H1 (cell line): ENCODE measurements at regions not wholly inside any gene's neighbourhood (a gene's known extent, or its start where the extent isn't known, plus 50 kb on each side); places are given as distances from the start of the nearest gene placed in this dataset.

ENCODE experiments used
- CHD1 ChIP-seq: IDR thresholded peaks from 2 replicates; pipeline ENCODE4 v1.6.1; 2012; ENCODE audit warnings: low read depth, low read length, improper control_type of control experiment
- PHF8 ChIP-seq: fragments of 200-600 bp; sonication (generic); conservative IDR thresholded peaks from 2 replicates; pipeline ENCODE4 v1.7.1; 2012; ENCODE audit warnings: low read depth, mild to moderate bottlenecking, inconsistent platforms, low read length, moderate library complexity
- RXRA ChIP-seq: IDR thresholded peaks from 2 replicates; pipeline ENCODE4 v1.6.1; 2011; ENCODE audit warnings: low read depth, mild to moderate bottlenecking, low read length, moderate library complexity; ENCODE audit not compliant: insufficient read depth
- SP4 ChIP-seq: IDR thresholded peaks from 2 replicates; pipeline ENCODE4 v1.6.1; 2012; ENCODE audit warnings: low read length, inconsistent platforms
- TF ChIP-seq, protein P1 (sequence below): fragments of 300-600 bp; sonication (generic); IDR thresholded peaks from 2 replicates; pipeline ENCODE4 v1.7.1; 2012; ENCODE audit warnings: low read length, moderate library complexity, mild to moderate bottlenecking, inconsistent platforms; ENCODE audit not compliant: insufficient replicate concordance

DNA sequence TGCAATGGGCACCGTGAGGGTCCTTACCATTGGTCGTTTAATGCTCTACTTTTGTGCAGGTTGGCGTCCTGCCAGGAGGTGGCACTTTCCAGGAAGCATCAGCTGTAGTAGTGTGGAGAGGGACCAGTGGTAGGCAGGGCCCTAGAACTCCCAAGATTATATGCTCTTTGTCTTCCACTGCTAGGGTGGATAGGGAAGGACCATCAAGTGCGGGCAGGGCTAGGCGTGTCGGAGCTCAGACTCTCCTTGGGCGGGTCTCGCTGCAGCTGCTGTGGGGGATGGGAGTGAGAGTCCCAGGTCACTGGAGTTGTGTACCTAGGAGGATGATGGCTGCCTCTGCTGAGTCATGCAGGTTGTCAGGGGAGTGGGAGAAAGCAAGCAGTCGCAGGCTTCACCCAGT, 134.7 kb downstream of the KLF8 start (continued):
- TF ChIP-seq, protein P1, sequence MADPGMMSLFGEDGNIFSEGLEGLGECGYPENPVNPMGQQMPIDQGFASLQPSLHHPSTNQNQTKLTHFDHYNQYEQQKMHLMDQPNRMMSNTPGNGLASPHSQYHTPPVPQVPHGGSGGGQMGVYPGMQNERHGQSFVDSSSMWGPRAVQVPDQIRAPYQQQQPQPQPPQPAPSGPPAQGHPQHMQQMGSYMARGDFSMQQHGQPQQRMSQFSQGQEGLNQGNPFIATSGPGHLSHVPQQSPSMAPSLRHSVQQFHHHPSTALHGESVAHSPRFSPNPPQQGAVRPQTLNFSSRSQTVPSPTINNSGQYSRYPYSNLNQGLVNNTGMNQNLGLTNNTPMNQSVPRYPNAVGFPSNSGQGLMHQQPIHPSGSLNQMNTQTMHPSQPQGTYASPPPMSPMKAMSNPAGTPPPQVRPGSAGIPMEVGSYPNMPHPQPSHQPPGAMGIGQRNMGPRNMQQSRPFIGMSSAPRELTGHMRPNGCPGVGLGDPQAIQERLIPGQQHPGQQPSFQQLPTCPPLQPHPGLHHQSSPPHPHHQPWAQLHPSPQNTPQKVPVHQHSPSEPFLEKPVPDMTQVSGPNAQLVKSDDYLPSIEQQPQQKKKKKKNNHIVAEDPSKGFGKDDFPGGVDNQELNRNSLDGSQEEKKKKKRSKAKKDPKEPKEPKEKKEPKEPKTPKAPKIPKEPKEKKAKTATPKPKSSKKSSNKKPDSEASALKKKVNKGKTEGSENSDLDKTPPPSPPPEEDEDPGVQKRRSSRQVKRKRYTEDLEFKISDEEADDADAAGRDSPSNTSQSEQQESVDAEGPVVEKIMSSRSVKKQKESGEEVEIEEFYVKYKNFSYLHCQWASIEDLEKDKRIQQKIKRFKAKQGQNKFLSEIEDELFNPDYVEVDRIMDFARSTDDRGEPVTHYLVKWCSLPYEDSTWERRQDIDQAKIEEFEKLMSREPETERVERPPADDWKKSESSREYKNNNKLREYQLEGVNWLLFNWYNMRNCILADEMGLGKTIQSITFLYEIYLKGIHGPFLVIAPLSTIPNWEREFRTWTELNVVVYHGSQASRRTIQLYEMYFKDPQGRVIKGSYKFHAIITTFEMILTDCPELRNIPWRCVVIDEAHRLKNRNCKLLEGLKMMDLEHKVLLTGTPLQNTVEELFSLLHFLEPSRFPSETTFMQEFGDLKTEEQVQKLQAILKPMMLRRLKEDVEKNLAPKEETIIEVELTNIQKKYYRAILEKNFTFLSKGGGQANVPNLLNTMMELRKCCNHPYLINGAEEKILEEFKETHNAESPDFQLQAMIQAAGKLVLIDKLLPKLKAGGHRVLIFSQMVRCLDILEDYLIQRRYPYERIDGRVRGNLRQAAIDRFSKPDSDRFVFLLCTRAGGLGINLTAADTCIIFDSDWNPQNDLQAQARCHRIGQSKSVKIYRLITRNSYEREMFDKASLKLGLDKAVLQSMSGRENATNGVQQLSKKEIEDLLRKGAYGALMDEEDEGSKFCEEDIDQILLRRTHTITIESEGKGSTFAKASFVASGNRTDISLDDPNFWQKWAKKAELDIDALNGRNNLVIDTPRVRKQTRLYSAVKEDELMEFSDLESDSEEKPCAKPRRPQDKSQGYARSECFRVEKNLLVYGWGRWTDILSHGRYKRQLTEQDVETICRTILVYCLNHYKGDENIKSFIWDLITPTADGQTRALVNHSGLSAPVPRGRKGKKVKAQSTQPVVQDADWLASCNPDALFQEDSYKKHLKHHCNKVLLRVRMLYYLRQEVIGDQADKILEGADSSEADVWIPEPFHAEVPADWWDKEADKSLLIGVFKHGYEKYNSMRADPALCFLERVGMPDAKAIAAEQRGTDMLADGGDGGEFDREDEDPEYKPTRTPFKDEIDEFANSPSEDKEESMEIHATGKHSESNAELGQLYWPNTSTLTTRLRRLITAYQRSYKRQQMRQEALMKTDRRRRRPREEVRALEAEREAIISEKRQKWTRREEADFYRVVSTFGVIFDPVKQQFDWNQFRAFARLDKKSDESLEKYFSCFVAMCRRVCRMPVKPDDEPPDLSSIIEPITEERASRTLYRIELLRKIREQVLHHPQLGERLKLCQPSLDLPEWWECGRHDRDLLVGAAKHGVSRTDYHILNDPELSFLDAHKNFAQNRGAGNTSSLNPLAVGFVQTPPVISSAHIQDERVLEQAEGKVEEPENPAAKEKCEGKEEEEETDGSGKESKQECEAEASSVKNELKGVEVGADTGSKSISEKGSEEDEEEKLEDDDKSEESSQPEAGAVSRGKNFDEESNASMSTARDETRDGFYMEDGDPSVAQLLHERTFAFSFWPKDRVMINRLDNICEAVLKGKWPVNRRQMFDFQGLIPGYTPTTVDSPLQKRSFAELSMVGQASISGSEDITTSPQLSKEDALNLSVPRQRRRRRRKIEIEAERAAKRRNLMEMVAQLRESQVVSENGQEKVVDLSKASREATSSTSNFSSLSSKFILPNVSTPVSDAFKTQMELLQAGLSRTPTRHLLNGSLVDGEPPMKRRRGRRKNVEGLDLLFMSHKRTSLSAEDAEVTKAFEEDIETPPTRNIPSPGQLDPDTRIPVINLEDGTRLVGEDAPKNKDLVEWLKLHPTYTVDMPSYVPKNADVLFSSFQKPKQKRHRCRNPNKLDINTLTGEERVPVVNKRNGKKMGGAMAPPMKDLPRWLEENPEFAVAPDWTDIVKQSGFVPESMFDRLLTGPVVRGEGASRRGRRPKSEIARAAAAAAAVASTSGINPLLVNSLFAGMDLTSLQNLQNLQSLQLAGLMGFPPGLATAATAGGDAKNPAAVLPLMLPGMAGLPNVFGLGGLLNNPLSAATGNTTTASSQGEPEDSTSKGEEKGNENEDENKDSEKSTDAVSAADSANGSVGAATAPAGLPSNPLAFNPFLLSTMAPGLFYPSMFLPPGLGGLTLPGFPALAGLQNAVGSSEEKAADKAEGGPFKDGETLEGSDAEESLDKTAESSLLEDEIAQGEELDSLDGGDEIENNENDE, result no peak
- no peak for TF ChIP-seq RXRA
- no peak for TF ChIP-seq SP4
- no peak for TF ChIP-seq PHF8
- no peak for TF ChIP-seq CHD1
